Bronchial epithelial cell (primary cell): ENCODE measurements at regions not wholly inside any gene's neighbourhood (a gene's known extent, or its start where the extent isn't known, plus 50 kb on each side); places are given as distances from the start of the nearest gene placed in this dataset.
"Not testable (repeated sequence)": the region's sequence is repeated elsewhere in the genome, so short reads cannot be mapped to it uniquely, and the experiment has no call there.

ENCODE experiments used
- DNase-seq: peaks from one replicate; pipeline ENCODE4 v3.0.0-alpha.2; 2010; ENCODE audit warnings: low read depth
- FAIRE-seq: peaks from 2 replicates; lab custom pipeline; 2011; peaks lifted over from hg19 to GRCh38; lab: Jason Lieb, UNC
- H3K27me3 ChIP-seq: 2 replicates; pipeline ENCODE4 v1.5.1; 2011; ENCODE audit warnings: low read length; ENCODE audit not compliant: control insufficient read depth, insufficient read depth
- H3K36me3 ChIP-seq: 2 replicates; pipeline ENCODE4 v1.5.1; 2011; ENCODE audit warnings: low read length; ENCODE audit not compliant: control insufficient read depth, insufficient read depth
- H3K4me3 ChIP-seq: 2 replicates; pipeline ENCODE4 v1.5.1; 2011; ENCODE audit warnings: mild to moderate bottlenecking, low read depth, low read length, control low read depth
- CTCF ChIP-seq: IDR thresholded peaks from 2 replicates; pipeline ENCODE4 v1.5.1; 2011; ENCODE audit warnings: mild to moderate bottlenecking, moderate library complexity, low read length, control low read depth, inconsistent platforms; ENCODE audit not compliant: insufficient read depth, severe bottlenecking

- no peak for TF ChIP-seq CTCF
- H3K4me3 ChIP-seq: no peak overlapping the region
- H3K36me3 ChIP-seq: no peaks in the 10 kb centered on the region
- no peaks in the 10 kb centered on the region for H3K27me3 ChIP-seq
- no peak for FAIRE-seq
- DNase-seq: no peak
These were observed 176.9 kb upstream of the FZD8 start for GRCh38 chr10:35819011-35819410.

- not testable (repeated sequence) for FAIRE-seq, H3K4me3 ChIP-seq
These were observed 175.0 kb upstream of the FZD8 start for GRCh38 chr10:35817109-35817508.

GRCh38 chr10:35813219-35813618, 171.1 kb upstream of the FZD8 start:
- Histone ChIP-seq H3K36me3 (no peaks in the 10 kb centered on the region), H3K27me3 (no peaks in the 10 kb centered on the region), H3K4me3 (no peak overlapping the region)
- DNase-seq (no peak), FAIRE-seq (no peak)
- no peak for TF ChIP-seq CTCF

More at GRCh38 chr10:35817109-35817508, 175.0 kb upstream of the FZD8 start:
- not testable (repeated sequence) for H3K36me3 ChIP-seq, DNase-seq, H3K27me3 ChIP-seq

GRCh38 chr10:35808344-35808743, 166.2 kb upstream of the FZD8 start:
- FAIRE-seq: no peak
- no peaks in the 10 kb centered on the region for H3K27me3 ChIP-seq
- no peak for DNase-seq

GRCh38 chr10:35803046-35803445, 160.9 kb upstream of the FZD8 start:
- Histone ChIP-seq H3K4me3 (no peak overlapping the region), H3K27me3 (no peaks in the 10 kb centered on the region), H3K36me3 (no peaks in the 10 kb centered on the region)
- no peak for TF ChIP-seq CTCF
- no peak for FAIRE-seq
- no peak for DNase-seq

More at GRCh38 chr10:35808344-35808743, 166.2 kb upstream of the FZD8 start:
- TF ChIP-seq CTCF: no peak
- no peak overlapping the region for H3K4me3 ChIP-seq
- H3K36me3 ChIP-seq: no peaks in the 10 kb centered on the region

- FAIRE-seq (no peak), DNase-seq (no peak)
- no peaks in the 10 kb centered on the region for H3K36me3 ChIP-seq
- no peak for TF ChIP-seq CTCF
- no peak overlapping the region for H3K4me3 ChIP-seq
- no peaks in the 10 kb centered on the region for H3K27me3 ChIP-seq
These were observed 155.1 kb upstream of the FZD8 start for GRCh38 chr10:35797187-35797586.
